Activated CD4-positive, alpha-beta memory T cell treated with anti-CD3 and anti-CD28 coated beads, Interleukin-2, amount 10 ng/mL, durations not matched to agents 7 days and 5 days (primary cell): ENCODE measurements at regions not wholly inside any gene's neighbourhood (a gene's known extent, or its start where the extent isn't known, plus 50 kb on each side); places are given as distances from the start of the nearest gene placed in this dataset.

Experiments used
- CTCF ChIA-PET: fragments of 350-600 bp; sonication (Branson Sonifier 250); formaldehyde crosslinking; loops from one replicate; lab custom pipeline; 2021; ENCODE audit warnings: antibody characterized with exemption, inconsistent platforms; lab: Charles Lee
- POLR2A ChIA-PET: fragments of 350-600 bp; sonication (Branson Sonifier 250); formaldehyde crosslinking; loops from one replicate; lab custom pipeline; 2021; ENCODE audit warnings: antibody characterized with exemption; lab: Charles Lee
- DNase-seq: peaks from one replicate; pipeline ENCODE4 v3.0.0-alpha.2; 2020
- H3K27ac Mint-ChIP-seq: one replicate; pipeline ENCODE4 v1.8.0; 2021; ENCODE audit warnings: mild to moderate bottlenecking, mixed read lengths
- H3K27me3 Mint-ChIP-seq: one replicate; pipeline ENCODE4 v1.8.0; 2021; ENCODE audit warnings: mixed read lengths
- H3K36me3 Mint-ChIP-seq: one replicate; pipeline ENCODE4 v1.8.0; 2021; ENCODE audit warnings: low read depth, mixed read lengths
- H3K4me1 Mint-ChIP-seq: one replicate; pipeline ENCODE4 v1.8.0; 2021; ENCODE audit warnings: mixed read lengths
- H3K4me3 Mint-ChIP-seq: one replicate; pipeline ENCODE4 v1.8.0; 2021; ENCODE audit warnings: mild to moderate bottlenecking, mixed read lengths
- H3K9me3 Mint-ChIP-seq: one replicate; pipeline ENCODE4 v1.8.0; 2021; ENCODE audit warnings: mixed read lengths

DNA sequence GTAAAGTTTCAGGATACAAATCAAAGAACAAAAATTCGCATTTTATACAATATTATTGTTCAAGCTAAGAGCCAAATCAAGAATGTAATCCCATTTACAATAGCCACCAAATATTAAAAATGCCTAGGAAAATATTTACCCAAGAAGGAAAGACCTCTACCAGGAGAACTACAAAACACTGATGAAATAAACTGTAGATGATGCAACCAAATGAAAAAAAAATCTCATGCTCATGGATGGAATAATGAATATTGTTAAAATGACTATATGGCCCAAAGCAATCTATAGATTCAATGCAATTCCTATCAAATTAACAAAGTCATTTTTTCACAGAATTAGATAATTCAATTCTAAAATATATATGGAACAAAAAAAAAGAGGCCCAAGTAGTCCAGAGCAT lies 708.8 kb upstream of the MAN1A1 start:
- no peak overlapping the region for H3K27ac Mint-ChIP-seq
- H3K4me1 Mint-ChIP-seq: no peaks in the 10 kb centered on the region
- H3K9me3 Mint-ChIP-seq: peaks cover 11% of the 10 kb centered on the region
- no peak for DNase-seq
- H3K36me3 Mint-ChIP-seq: no peaks in the 10 kb centered on the region
- no peaks in the 10 kb centered on the region for H3K27me3 Mint-ChIP-seq
- no peak overlapping the region for H3K4me3 Mint-ChIP-seq
- CTCF ChIA-PET: no interaction called here
- POLR2A ChIA-PET: no interaction called here

DNA sequence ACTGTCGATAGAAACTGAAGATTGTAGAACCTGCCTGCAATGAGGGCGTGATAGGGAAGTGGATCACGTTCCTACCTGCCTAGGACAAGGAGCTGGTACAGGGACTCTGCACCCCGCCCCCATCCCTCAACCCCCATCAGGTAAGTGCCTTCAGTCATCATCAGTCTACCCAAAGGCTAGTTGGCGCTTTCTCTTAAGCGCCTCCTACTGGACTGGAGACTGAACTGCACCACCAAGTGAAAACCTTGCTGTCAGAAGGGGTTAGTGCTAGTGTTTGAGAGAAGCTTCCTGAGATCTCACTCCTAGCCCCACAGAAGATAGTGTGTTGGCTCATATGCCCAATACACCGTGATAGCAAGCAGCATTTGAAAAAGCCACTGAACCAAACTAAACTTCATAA lies 706.5 kb upstream of the MAN1A1 start:
- H3K36me3 Mint-ChIP-seq: no peaks in the 10 kb centered on the region
- peaks cover 8% of the 10 kb centered on the region for H3K9me3 Mint-ChIP-seq
- no peak overlapping the region for H3K4me3 Mint-ChIP-seq
- DNase-seq: no peak
- H3K27ac Mint-ChIP-seq: no peak overlapping the region
- ChIA-PET CTCF (no interaction called here), POLR2A (no interaction called here)
- H3K4me1 Mint-ChIP-seq: no peaks in the 10 kb centered on the region
- H3K27me3 Mint-ChIP-seq: no peaks in the 10 kb centered on the region

DNA sequence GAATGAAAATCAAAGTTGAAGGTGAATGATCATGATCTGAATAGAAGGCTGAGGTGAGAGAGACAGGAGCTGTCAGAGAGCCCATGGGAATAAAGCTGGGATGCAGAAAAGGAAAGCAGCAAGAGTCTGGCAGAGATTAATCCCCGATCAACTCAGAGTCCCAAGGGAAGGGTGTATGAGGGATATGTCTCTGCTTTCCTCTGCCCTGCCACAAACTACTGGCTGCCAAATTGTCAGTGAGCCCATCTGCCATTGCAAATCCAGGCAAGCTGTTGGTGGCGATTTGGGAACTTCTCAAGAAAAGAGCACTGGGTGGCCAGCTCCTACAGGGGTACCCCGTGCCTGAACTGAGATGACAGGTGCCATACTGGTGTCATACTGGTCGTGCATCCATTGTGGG lies 705.5 kb upstream of the MAN1A1 start:
- Mint-ChIP-seq H3K4me1 (no peaks in the 10 kb centered on the region), H3K9me3 (peaks cover 3% of the 10 kb centered on the region), H3K27ac (no peak overlapping the region), H3K36me3 (no peaks in the 10 kb centered on the region), H3K4me3 (no peak overlapping the region), H3K27me3 (no peaks in the 10 kb centered on the region)
- no peak for DNase-seq
- ChIA-PET POLR2A (no interaction called here), CTCF (no interaction called here)

DNA sequence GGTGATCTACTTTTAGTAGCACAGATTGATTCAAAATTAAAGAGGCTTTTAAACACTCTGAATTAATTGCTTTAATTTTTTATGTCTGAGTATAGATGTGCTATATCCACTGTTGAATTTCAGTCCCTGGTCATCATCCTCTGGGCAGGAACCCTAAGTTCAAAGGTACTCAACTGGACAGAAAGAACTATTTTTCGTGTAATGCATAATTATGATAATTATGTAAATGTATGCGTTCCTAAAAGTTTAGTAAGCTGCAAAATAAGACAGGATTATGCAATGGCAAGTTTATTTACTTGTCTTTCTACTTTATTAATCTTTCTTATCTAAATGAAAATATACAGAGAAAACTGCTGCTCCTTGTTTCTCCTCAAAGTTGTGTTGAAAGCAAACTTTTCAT lies 690.1 kb upstream of the MAN1A1 start:
- H3K27me3 Mint-ChIP-seq: no peaks in the 10 kb centered on the region
- DNase-seq: no peak
- ChIA-PET POLR2A (no interaction called here), CTCF (no interaction called here)
- H3K4me1 Mint-ChIP-seq: no peaks in the 10 kb centered on the region
- H3K4me3 Mint-ChIP-seq: no peak overlapping the region
- H3K36me3 Mint-ChIP-seq: no peaks in the 10 kb centered on the region
- H3K9me3 Mint-ChIP-seq: no peaks in the 10 kb centered on the region
- H3K27ac Mint-ChIP-seq: no peak overlapping the region

DNA sequence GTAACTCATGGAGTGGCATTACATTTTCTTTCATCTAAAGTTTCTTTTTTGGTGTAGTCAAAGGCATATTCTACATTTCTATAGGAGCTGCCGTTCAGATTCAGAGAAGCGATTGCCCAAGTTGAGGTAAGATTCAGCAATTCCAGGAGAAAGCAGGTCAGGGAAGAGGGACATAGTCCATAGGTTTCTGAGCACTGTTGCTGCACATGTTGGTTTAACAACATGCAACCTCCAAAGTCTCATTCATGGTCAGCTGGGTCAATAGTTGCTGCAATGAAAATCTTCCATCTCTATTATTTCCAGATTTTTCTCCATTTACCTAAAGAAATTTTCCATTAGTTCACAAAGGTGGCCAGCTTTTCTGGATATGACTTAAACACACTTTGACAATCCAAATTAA lies 682.3 kb upstream of the MAN1A1 start:
- ChIA-PET CTCF (no interaction called here), POLR2A (no interaction called here)
- Mint-ChIP-seq H3K4me3 (no peak overlapping the region), H3K36me3 (no peaks in the 10 kb centered on the region), H3K4me1 (no peaks in the 10 kb centered on the region), H3K9me3 (no peaks in the 10 kb centered on the region), H3K27me3 (no peaks in the 10 kb centered on the region), H3K27ac (no peak overlapping the region)
- no peak for DNase-seq

DNA sequence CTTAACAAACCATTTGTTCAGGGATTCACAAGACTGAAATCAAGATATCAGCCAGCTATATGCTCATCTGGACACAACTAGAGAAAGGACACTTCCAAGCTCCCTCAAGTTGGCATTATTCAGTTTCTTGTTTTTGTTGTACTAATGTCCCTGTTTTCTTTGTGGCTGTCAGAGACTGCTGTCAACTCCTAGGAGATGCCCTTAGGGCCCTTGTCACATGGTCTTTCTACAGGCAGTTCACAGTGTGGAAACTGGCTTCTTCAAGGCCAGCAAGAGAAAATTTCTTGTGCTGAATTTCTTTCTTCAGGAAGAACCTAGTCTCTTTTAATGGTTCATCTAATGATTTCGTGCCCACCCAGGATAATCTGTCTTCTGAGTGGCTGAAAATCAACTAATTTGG lies 677.2 kb upstream of the MAN1A1 start:
- H3K36me3 Mint-ChIP-seq: no peaks in the 10 kb centered on the region
- H3K4me3 Mint-ChIP-seq: no peak overlapping the region
- ChIA-PET CTCF (no interaction called here), POLR2A (no interaction called here)
- H3K27ac Mint-ChIP-seq: no peak overlapping the region
- no peak for DNase-seq
- no peaks in the 10 kb centered on the region for H3K9me3 Mint-ChIP-seq
- no peaks in the 10 kb centered on the region for H3K27me3 Mint-ChIP-seq
- H3K4me1 Mint-ChIP-seq: no peaks in the 10 kb centered on the region

DNA sequence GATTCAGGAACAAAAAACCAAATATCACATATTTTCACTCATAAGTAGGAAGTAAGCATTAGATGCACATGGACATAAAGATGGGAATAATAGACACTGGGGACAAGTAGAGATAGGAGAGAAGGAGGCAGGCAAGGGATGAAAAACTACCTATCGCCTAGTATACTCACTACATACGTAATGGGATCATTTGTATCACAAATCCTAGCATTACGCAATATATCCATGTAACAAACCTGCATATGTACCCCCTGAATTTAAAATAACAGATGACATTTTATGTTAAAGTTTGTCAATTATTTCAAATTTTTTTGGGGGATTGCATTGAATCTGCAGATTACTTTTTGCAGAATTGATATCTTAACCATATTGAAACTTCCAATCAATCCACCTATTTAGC lies 660.5 kb upstream of the MAN1A1 start:
- POLR2A ChIA-PET: no interaction called here
- H3K4me1 Mint-ChIP-seq: no peaks in the 10 kb centered on the region
- no peaks in the 10 kb centered on the region for H3K36me3 Mint-ChIP-seq
- CTCF ChIA-PET: no interaction called here
- H3K27ac Mint-ChIP-seq: no peak overlapping the region
- H3K27me3 Mint-ChIP-seq: no peaks in the 10 kb centered on the region
- DNase-seq: no peak
- H3K9me3 Mint-ChIP-seq: no peaks in the 10 kb centered on the region
- H3K4me3 Mint-ChIP-seq: no peak overlapping the region

DNA sequence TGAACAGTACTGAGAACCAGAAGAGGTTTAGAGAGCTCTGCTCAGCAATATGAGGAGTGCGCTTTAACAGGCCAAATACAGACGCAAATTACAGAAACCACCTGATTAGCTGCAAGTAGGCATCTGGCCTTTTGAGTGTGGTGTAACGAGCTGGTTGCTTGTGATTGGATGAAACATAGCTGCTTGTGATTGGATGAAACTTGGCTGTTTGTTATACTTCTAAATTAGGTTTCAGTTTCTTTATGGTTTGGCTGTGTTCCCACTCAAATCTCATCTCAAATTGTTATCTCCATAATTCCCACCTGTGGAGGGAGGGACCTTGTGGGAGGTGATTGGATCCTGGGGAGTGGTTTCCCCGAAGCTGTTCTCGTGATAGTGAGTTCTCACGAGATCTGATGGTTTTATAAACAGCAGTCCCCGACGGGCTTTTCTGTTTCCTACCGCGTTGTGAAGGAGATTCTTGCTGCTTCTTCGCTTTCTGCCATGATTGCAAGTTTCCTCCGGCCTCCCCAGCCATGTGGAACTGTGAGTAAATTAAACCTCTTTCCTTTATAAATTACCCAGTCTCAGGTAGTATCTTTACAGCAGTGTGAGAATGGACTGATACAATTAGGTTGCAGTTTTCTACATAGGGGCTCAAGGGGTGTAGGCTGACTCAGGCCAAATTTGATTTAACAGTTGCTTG lies 655.9 kb upstream of the MAN1A1 start:
- H3K9me3 Mint-ChIP-seq: no peaks in the 10 kb centered on the region

DNA sequence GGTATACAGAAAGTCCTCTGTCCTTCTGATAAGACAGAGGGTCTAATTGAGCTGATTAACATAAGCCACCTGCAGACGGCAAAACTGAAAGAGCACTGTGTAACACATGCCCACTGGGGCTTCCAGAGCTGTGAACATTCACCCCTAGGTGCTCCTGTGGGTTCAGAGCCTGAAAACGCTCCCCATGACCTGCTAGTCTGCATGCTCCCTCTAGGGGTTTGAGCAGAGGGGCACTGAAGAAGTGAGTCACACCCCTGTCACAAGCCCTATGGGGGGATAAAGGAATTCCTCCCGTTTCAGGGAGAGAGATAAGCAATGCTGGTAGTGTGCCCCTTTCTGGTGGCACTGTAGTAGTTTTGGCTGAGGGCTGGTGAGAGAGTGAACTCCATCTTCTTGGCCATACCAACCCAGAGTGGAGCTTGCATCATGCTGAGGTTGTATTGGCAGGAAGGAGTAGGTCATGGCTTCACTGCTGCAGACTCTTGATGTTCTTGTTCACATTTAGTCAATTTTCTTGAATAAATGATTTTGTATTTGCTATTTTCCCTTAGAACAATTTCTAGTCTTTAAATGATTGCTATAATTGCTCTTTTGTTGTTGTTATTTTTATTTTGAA lies 637.5 kb upstream of the MAN1A1 start:
- CTCF ChIA-PET: no interaction called here
- no peaks in the 10 kb centered on the region for H3K9me3 Mint-ChIP-seq

More for the DNA sequence above, 655.9 kb upstream of the MAN1A1 start:
- Mint-ChIP-seq H3K36me3 (no peaks in the 10 kb centered on the region), H3K27me3 (no peaks in the 10 kb centered on the region), H3K4me3 (no peak overlapping the region), H3K27ac (no peak overlapping the region), H3K4me1 (no peaks in the 10 kb centered on the region)
- DNase-seq: no peak
- CTCF ChIA-PET: no interaction called here
- POLR2A ChIA-PET: no interaction called here

DNA sequence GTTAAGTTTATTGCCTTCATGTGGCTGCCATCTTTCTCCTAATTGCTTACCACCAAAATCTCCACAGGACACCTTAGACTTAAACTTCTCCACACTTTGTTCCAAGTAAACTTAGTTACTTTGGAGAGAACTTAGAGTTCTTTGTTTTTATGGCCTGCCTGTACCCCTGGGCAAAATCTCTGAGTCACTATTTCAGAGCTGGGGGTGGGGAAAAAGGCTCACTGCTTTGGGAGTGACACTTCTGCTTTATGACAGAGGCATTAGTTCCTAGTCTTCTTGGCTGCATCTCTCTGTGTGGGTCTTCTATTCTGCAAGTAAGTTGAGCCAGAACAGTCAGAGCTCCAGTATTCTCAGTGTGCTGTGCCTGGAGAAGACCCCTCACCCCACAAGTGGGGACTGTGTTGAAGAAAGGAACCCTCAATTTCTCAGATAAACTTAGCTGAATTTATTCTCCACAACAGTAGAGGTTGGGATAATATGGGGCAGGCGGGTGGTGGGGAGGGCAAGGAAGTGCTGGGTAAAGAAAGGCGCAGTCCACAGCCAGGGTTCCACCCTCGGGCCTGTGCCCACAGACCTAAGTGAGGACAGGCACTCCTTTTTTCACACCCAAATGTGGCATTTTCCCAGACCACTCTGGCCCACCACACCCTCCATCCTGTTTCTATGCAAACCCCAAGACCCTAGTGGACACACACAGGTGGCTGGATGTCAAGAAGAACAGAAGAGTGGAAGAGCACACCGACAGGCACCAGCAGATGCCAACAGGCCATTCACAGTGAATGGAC lies 636.6 kb upstream of the MAN1A1 start:
- Mint-ChIP-seq H3K4me1 (no peaks in the 10 kb centered on the region), H3K27ac (no peak overlapping the region), H3K36me3 (no peaks in the 10 kb centered on the region), H3K27me3 (no peaks in the 10 kb centered on the region), H3K4me3 (no peak overlapping the region), H3K9me3 (no peaks in the 10 kb centered on the region)
- POLR2A ChIA-PET: no interaction called here
- CTCF ChIA-PET: no interaction called here
- no peak for DNase-seq

More for the DNA sequence above, 637.5 kb upstream of the MAN1A1 start:
- no peak overlapping the region for H3K4me3 Mint-ChIP-seq
- H3K4me1 Mint-ChIP-seq: no peaks in the 10 kb centered on the region
- H3K36me3 Mint-ChIP-seq: no peaks in the 10 kb centered on the region
- POLR2A ChIA-PET: no interaction called here
- H3K27me3 Mint-ChIP-seq: no peaks in the 10 kb centered on the region
- no peak for DNase-seq
- H3K27ac Mint-ChIP-seq: no peak overlapping the region

DNA sequence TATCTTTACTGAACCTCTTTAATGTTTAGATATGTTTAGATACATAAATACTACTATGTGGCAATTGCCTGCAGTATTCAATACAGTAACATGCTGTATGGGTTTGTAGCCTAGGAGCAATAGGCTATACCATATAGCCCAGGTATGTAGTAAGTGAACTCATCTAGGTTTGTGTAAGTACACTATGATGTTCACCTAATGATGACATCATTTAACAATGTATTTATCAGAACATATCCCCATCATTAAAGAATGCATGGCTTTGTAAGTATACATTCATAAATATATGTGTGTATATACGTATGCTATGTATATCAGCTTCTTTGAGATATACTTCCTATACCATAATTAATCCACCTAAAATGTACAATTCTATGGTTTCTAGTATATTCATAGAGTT lies 631.2 kb upstream of the MAN1A1 start:
- ChIA-PET CTCF (no interaction called here), POLR2A (no interaction called here)
- H3K4me1 Mint-ChIP-seq: no peaks in the 10 kb centered on the region
- DNase-seq: no peak
- H3K36me3 Mint-ChIP-seq: no peaks in the 10 kb centered on the region
- H3K9me3 Mint-ChIP-seq: no peaks in the 10 kb centered on the region
- H3K27ac Mint-ChIP-seq: no peak overlapping the region
- no peaks in the 10 kb centered on the region for H3K27me3 Mint-ChIP-seq
- no peak overlapping the region for H3K4me3 Mint-ChIP-seq

DNA sequence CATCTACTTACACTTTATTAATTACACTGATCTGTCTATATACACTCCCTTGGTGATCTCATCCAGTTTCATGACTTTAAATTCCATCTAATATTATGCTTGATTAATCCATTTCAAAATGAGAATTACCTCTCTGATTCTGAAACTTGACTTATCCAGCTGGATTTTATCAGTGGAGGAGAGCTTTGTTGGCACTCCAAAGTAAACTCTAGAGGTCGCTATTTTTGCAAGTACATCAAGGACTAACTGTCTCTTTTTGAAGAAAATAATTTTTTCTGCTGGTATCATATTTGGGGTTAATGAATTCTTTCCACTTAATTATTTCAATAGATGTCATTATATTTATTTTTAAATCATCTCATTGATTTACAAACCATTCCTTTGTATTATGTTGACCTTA lies 630.3 kb upstream of the MAN1A1 start:
- Mint-ChIP-seq H3K4me3 (no peak overlapping the region), H3K4me1 (no peaks in the 10 kb centered on the region), H3K9me3 (no peaks in the 10 kb centered on the region), H3K27ac (no peak overlapping the region), H3K27me3 (no peaks in the 10 kb centered on the region), H3K36me3 (no peaks in the 10 kb centered on the region)
- DNase-seq: no peak
- POLR2A ChIA-PET: no interaction called here
- CTCF ChIA-PET: no interaction called here

DNA sequence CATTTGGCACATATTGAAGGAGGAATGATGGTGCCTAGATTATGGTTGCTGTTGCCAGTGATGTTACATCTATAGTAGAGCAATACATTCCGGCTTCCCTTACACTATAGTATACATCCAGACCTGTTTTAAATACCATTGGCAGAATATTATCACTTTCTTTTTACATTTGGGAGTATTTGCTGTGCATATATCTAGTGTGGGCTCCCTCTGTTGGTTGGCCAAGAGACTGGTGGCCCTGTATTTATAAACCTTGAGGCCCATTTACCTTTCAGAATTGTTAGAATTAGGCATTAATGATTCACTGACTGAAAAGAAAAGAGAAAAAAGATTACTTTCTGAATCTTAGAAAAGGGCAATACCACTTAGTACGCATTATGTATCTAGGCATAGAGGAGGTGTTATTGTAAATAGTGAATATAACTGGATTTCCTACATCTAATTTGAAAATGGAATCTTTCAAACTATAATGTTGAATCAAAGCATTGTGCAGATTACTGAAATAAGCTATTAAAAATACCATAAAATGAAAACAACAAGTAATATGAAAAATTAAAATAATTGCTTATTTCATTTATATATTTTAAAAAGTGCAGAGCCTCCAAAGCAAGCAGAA lies 628.8 kb upstream of the MAN1A1 start:
- Mint-ChIP-seq H3K4me1 (no peaks in the 10 kb centered on the region), H3K36me3 (no peaks in the 10 kb centered on the region), H3K27me3 (no peaks in the 10 kb centered on the region), H3K9me3 (no peaks in the 10 kb centered on the region), H3K27ac (no peak overlapping the region), H3K4me3 (no peak overlapping the region)
- DNase-seq: no peak
- POLR2A ChIA-PET: no interaction called here
- CTCF ChIA-PET: no interaction called here
